H1 (cell line): ENCODE measurements at regions not wholly inside any gene's neighbourhood (a gene's known extent, or its start where the extent isn't known, plus 50 kb on each side); places are given as distances from the start of the nearest gene placed in this dataset.
A peak's percentile ranks its signal among the peaks of the same experiment; 100 is the strongest.

Experiments
- CTCF ChIA-PET: fragments of 300-600 bp; sonication (Branson Sonifier 250); formaldehyde crosslinking; loops from one replicate; lab custom pipeline; 2021; ENCODE audit not compliant: partially characterized antibody; lab: Charles Lee
- POLR2A ChIA-PET: fragments of 300-600 bp; sonication (Branson Sonifier 250); formaldehyde crosslinking; loops from one replicate; lab custom pipeline; 2021; ENCODE audit warnings: inconsistent platforms; ENCODE audit not compliant: partially characterized antibody; lab: Charles Lee
- DNase-seq, 2 experiments: peaks; one replicate each; pipeline versions ENCODE4 v3.0.0 to v3.0.0-alpha.2; 2010 to 2022; ENCODE audit warnings: low spot score in 2 of 2, low read depth in 1 of 2, mixed read lengths in 1 of 2
- FAIRE-seq: peaks from 2 replicates; lab custom pipeline; 2011; peaks lifted over from hg19 to GRCh38; lab: Jason Lieb, UNC
- H2AFZ ChIP-seq: 2 replicates; pipeline ENCODE4 v1.8.1; 2012; ENCODE audit warnings: low read length, inconsistent platforms
- H2AK5ac ChIP-seq: 2 replicates; pipeline ENCODE4 v1.6.1; 2013; ENCODE audit warnings: low read depth, low read length
- H2BK120ac ChIP-seq: replicated peaks from 2 replicates; pipeline ENCODE3; 2013; ENCODE audit warnings: low read depth, low read length, inconsistent platforms
- H2BK12ac ChIP-seq: 2 replicates; pipeline ENCODE4 v1.6.1; 2013; ENCODE audit warnings: low read depth, low read length
- H2BK15ac ChIP-seq: 2 replicates; pipeline ENCODE4 v1.6.1; 2013; ENCODE audit warnings: low read length
- H2BK20ac ChIP-seq: 2 replicates; pipeline ENCODE4 v1.6.1; 2013; ENCODE audit warnings: low read length
- H2BK5ac ChIP-seq: 2 replicates; pipeline ENCODE4 v1.6.1; 2013; ENCODE audit warnings: low read depth, low read length
- H3K14ac ChIP-seq: 2 replicates; pipeline ENCODE4 v1.6.1; 2013; ENCODE audit warnings: inconsistent platforms; ENCODE audit not compliant: insufficient read length
- H3K18ac ChIP-seq: 2 replicates; pipeline ENCODE4 v1.6.1; 2013; ENCODE audit warnings: low read length; ENCODE audit errors: extremely low read depth
- H3K23ac ChIP-seq: 2 replicates; pipeline ENCODE4 v1.6.1; 2013; ENCODE audit warnings: inconsistent platforms; ENCODE audit not compliant: insufficient read length
- H3K23me2 ChIP-seq: 2 replicates; pipeline ENCODE4 v1.6.1; 2013; ENCODE audit warnings: low read depth, low read length
- H3K27ac ChIP-seq: 2 replicates; pipeline ENCODE4 v1.6.1; 2011; ENCODE audit warnings: low read depth, low read length, inconsistent platforms
- H3K27me3 ChIP-seq, 4 experiments: replicated peaks in 1 of 4; 1 replicate in 1 of 4; 2 replicates in 3 of 4; pipeline versions ENCODE4 v1.6.1 to v1.8.1; 2011 to 2013; ENCODE audit warnings: low read length in 3 of 4, mild to moderate bottlenecking in 3 of 4, inconsistent platforms in 2 of 4, mixed read lengths in 2 of 4, moderate library complexity in 1 of 4; ENCODE audit not compliant: control insufficient read depth in 3 of 4, insufficient read depth in 3 of 4; ENCODE audit errors: extremely low read depth in 1 of 4
- H3K36me3 ChIP-seq, 4 experiments: 2 replicates each; pipeline versions ENCODE4 v1.6.1 to v1.8.1; 2011 to 2013; ENCODE audit warnings: mild to moderate bottlenecking in 4 of 4, low read length in 3 of 4, moderate library complexity in 2 of 4, control low read depth in 1 of 4, inconsistent platforms in 1 of 4; ENCODE audit not compliant: insufficient read depth in 4 of 4, control insufficient read depth in 2 of 4
- H3K4ac ChIP-seq: replicated peaks from 2 replicates; pipeline ENCODE3; 2013; ENCODE audit warnings: low read length, low read depth, mixed read lengths, inconsistent platforms; ENCODE audit not compliant: insufficient read length
- H3K4me1 ChIP-seq, 4 experiments: replicated peaks in 1 of 4; 1 replicate in 1 of 4; 2 replicates in 3 of 4; pipeline versions ENCODE4 v1.6.1 to v1.8.1; 2011 to 2013; ENCODE audit warnings: low read length in 3 of 4, inconsistent platforms in 2 of 4, mixed read lengths in 1 of 4; ENCODE audit not compliant: insufficient read depth in 4 of 4, control insufficient read depth in 3 of 4
- H3K4me2 ChIP-seq, 2 experiments: 2 replicates each; pipeline versions ENCODE4 v1.6.1 to v1.8.1; 2011 to 2013; ENCODE audit warnings: low read depth in 2 of 2, low read length in 2 of 2, control low read depth in 1 of 2, inconsistent platforms in 1 of 2, mild to moderate bottlenecking in 1 of 2; ENCODE audit not compliant: insufficient read depth in 1 of 2
- H3K4me3 ChIP-seq, 4 experiments: fragments of 200-600, 300-600 bp in 1 of 4; sonication (generic), shearing (Covaris generic), sonication (Bioruptor Twin) in 1 of 4; 2 replicates each; pipeline versions ENCODE4 v1.5.1 to v1.8.1; 2011 to 2016; ENCODE audit warnings: low read length in 4 of 4, low read depth in 3 of 4, control low read depth in 2 of 4, inconsistent platforms in 2 of 4, mild to moderate bottlenecking in 2 of 4, mixed read lengths in 1 of 4, moderate library complexity in 1 of 4; ENCODE audit not compliant: insufficient read depth in 2 of 4; ENCODE audit errors: extremely low read depth in 1 of 4
- H3K56ac ChIP-seq: replicated peaks from 2 replicates; pipeline ENCODE3; 2013; ENCODE audit warnings: low read depth, mild to moderate bottlenecking, mixed read lengths, low read length, inconsistent platforms; ENCODE audit not compliant: insufficient read length
- H3K79me1 ChIP-seq: 2 replicates; pipeline ENCODE4 v1.6.1; 2013; ENCODE audit warnings: low read depth, low read length, control low read depth
- H3K79me2 ChIP-seq, 2 experiments: 2 replicates each; pipeline versions ENCODE4 v1.6.1 to v1.8.1; 2012 to 2013; ENCODE audit warnings: low read length in 2 of 2, mild to moderate bottlenecking in 2 of 2, inconsistent platforms in 1 of 2; ENCODE audit not compliant: insufficient read depth in 2 of 2, control insufficient read depth in 1 of 2
- H3K9ac ChIP-seq, 4 experiments: replicated peaks in 1 of 4; 1 replicate in 1 of 4; 2 replicates in 3 of 4; pipeline versions ENCODE4 v1.6.1 to v1.8.1; 2011 to 2013; ENCODE audit warnings: low read depth in 3 of 4, low read length in 3 of 4, control low read depth in 2 of 4, mild to moderate bottlenecking in 2 of 4, moderate library complexity in 2 of 4, inconsistent platforms in 1 of 4; ENCODE audit errors: extremely low read depth in 1 of 4
- H3K9me3 ChIP-seq, 2 experiments: 2 replicates each; pipeline versions ENCODE4 v1.6.1 to v1.8.1; 2012 to 2013; ENCODE audit warnings: mild to moderate bottlenecking in 2 of 2, moderate library complexity in 2 of 2, control low read depth in 1 of 2, inconsistent platforms in 1 of 2, low read depth in 1 of 2, low read length in 1 of 2, mixed read lengths in 1 of 2; ENCODE audit not compliant: insufficient read depth in 2 of 2
- H4K20me1 ChIP-seq, 2 experiments: replicated peaks in 1 of 2; 2 replicates each; pipeline versions ENCODE3 to v1.8.1; 2011 to 2013; ENCODE audit warnings: inconsistent platforms in 2 of 2, low read length in 2 of 2, mild to moderate bottlenecking in 1 of 2; ENCODE audit not compliant: insufficient read depth in 2 of 2, control insufficient read depth in 1 of 2
- H4K5ac ChIP-seq: 2 replicates; pipeline ENCODE4 v1.6.1; 2013; ENCODE audit warnings: low read length, low read depth, mixed read lengths, inconsistent platforms; ENCODE audit not compliant: insufficient read length
- H4K8ac ChIP-seq: 2 replicates; pipeline ENCODE4 v1.8.0; 2013; ENCODE audit warnings: mild to moderate bottlenecking, moderate library complexity, low read length, inconsistent platforms; ENCODE audit not compliant: insufficient read depth; ENCODE audit errors: extremely low read depth
- H4K91ac ChIP-seq: replicated peaks from 2 replicates; pipeline ENCODE3; 2013; ENCODE audit warnings: low read length, mixed read lengths, inconsistent platforms; ENCODE audit not compliant: insufficient read length
- SIN3A ChIP-seq, 2 experiments: IDR thresholded peaks in 1 of 2; conservative IDR thresholded peaks in 1 of 2; 2 replicates each; pipeline ENCODE4 v1.6.1; 2011 to 2012; ENCODE audit warnings: low read length in 2 of 2, improper control_type of control experiment in 1 of 2, low read depth in 1 of 2, mild to moderate bottlenecking in 1 of 2
- SRF ChIP-seq: IDR thresholded peaks from 2 replicates; pipeline ENCODE4 v1.6.1; 2011; ENCODE audit warnings: mild to moderate bottlenecking, low read depth, low read length, moderate library complexity
- TCF12 ChIP-seq: IDR thresholded peaks from 2 replicates; pipeline ENCODE4 v1.6.1; 2011; ENCODE audit warnings: low read depth, mild to moderate bottlenecking, low read length
- WGBS, 2 experiments: shearing (Covaris generic) in 1 of 2; methylation state at CpG; one replicate each; pipeline versions ENCODE4 v1.1.6 to v1.1.7; 2013 to 2015; ENCODE audit warnings: low lambda C conversion rate in 2 of 2, mixed read lengths in 2 of 2, inconsistent platforms in 1 of 2, low coverage in 1 of 2, missing lambda C conversion rate in 1 of 2; ENCODE audit not compliant: insufficient replicate concordance in 2 of 2, insufficient coverage in 1 of 2, insufficient read length in 1 of 2; ENCODE audit errors: extremely low coverage in 1 of 2, missing lambda C conversion rate in 1 of 2; 5-methylcytosine and 5-hydroxymethylcytosine counted together

GRCh38 chr4:77235289-77235854, 78.4 kb downstream of the CCNG2 start:
- TF ChIP-seq SIN3A (conservative IDR thresholded peaks at IDR 0.05 in 1 of 2, IDR thresholded peaks at IDR 0.05 in 1 of 2; ENCODE audit: low read depth in 1 of 2, low read length in 2 of 2) (no peak), SRF (no peak), TCF12 (no peak)
- TF ChIP-seq, all 59 proteins: peak for 0
- Histone ChIP-seq H2AFZ (no peak overlapping the region; the same call in 1 of the 2 replicates), H2BK15ac (no peak overlapping the region), H3K27me3 (no peaks in the 10 kb centered on the region), H3K79me1 (no peaks in the 10 kb centered on the region), H4K5ac (no peak overlapping the region), H3K27ac (no peak overlapping the region), H3K23ac (no peak overlapping the region), H3K4ac (peak overlapping the region; percentile 81), H3K14ac (no peak overlapping the region), H4K8ac (no peak overlapping the region), H4K91ac (no peak overlapping the region), H2BK5ac (no peak overlapping the region), H3K4me2 (no peak overlapping the region), H2BK20ac (no peak overlapping the region), H4K20me1 (no peaks in the 10 kb centered on the region), H3K56ac (no peak overlapping the region), H3K18ac (no peak overlapping the region), H3K9me3 (no peaks in the 10 kb centered on the region), H3K23me2 (no peaks in the 10 kb centered on the region), H2BK12ac (no peak overlapping the region), H3K36me3 (no peaks in the 10 kb centered on the region), H2AK5ac (no peak overlapping the region), H3K9ac (no peak overlapping the region), H3K4me1 (no peaks in the 10 kb centered on the region), H3K79me2 (no peaks in the 10 kb centered on the region), H2BK120ac (no peak overlapping the region), H3K4me3 (no peak overlapping the region)
- 93% methylated on average over 2 of the region's 2 CpGs; no CpG with 5 or more reads in 1 of the 2 experiments for WGBS, 2 experiments
- no peak for DNase-seq
- no peak for FAIRE-seq
- ChIA-PET POLR2A (no interaction called here), CTCF (interaction anchor here (0.7 to 17.2 kb wide), 6 partner anchors 7 to 239 kb away, joined by 3 to 266 read pairs (median 4); no protein-coding TSS in a partner anchor)
